Upper lobe of left lung (tissue), 6 donors: ENCODE measurements at regions not wholly inside any gene's neighbourhood (a gene's known extent, or its start where the extent isn't known, plus 50 kb on each side); places are given as distances from the start of the nearest gene placed in this dataset.

ENCODE experiments used
- ATAC-seq, 2 donors: fragments of 200-7000 bp; cut with Tn5 transposase; one replicate each; pipeline ENCODE4 v1.9.1; 2022; ENCODE audit warnings: mild to moderate bottlenecking in 2 of 2, moderate library complexity in 2 of 2; ENCODE audit not compliant: low FRiP score in 2 of 2
- DNase-seq, 2 donors: peaks; one replicate each; pipeline ENCODE4 v3.0.0-alpha.2; 2019 to 2020
- H3K27ac ChIP-seq, 4 donors: fragments of 200-600 bp; sonication (generic); one replicate each; pipeline ENCODE4 v1.5.1; 2016 to 2019
- H3K27me3 ChIP-seq, 4 donors: fragments of 200-600 bp; sonication (generic); one replicate each; pipeline ENCODE4 v1.5.1; 2017 to 2019
- H3K36me3 ChIP-seq, 4 donors: fragments of 200-600 bp; sonication (generic); one replicate each; pipeline ENCODE4 v1.5.1; 2016 to 2019
- H3K4me1 ChIP-seq, 4 donors: fragments of 200-600 bp; sonication (generic); one replicate each; pipeline ENCODE4 v1.5.1; 2018 to 2019
- H3K4me3 ChIP-seq, 4 donors: fragments of 200-600 bp; sonication (generic); one replicate each; pipeline ENCODE4 v1.5.1; 2017 to 2019; ENCODE audit warnings: mild to moderate bottlenecking in 2 of 4, moderate library complexity in 1 of 4
- H3K9me3 ChIP-seq, 4 donors: fragments of 200-600 bp; sonication (generic); one replicate each; pipeline ENCODE4 v1.5.1; 2018 to 2019
- EP300 ChIP-seq, 4 donors: sonication (generic); formaldehyde crosslinking; IDR thresholded peaks; one replicate each; pipeline ENCODE4 v1.5.1; 2017; ENCODE audit warnings: antibody characterized with exemption in 4 of 4, control low read depth in 2 of 4
- POLR2A ChIP-seq, 4 donors: fragments of 450-650 bp; IDR thresholded peaks; one replicate each; pipeline ENCODE4 v1.5.1; 2016 to 2017; ENCODE audit warnings: antibody characterized with exemption in 4 of 4, mild to moderate bottlenecking in 2 of 4
- POLR2AphosphoS5 ChIP-seq, 2 donors: sonication (generic); formaldehyde crosslinking; IDR thresholded peaks; one replicate each; pipeline ENCODE4 v1.5.1; 2017; ENCODE audit warnings: antibody characterized with exemption in 2 of 2
- WGBS, 2 donors: methylation state at CpG; one replicate each; pipeline ENCODE4 v1.1.5; 2017 to 2018; 5-methylcytosine and 5-hydroxymethylcytosine counted together
- TF ChIP-seq, protein P1 (sequence below), 6 experiments: fragments of 450-650 bp in 4 of 6; fragments of 200-600 bp in 2 of 6; sonication (generic) in 2 of 6; IDR thresholded peaks; one replicate each; pipeline ENCODE4 v1.5.1; 2016 to 2019; ENCODE audit warnings: antibody characterized with exemption in 6 of 6
- donor health status: DM: no; HTN: no; CAD: no; lungs with moderate emphysema.
- donor health status: DM: no; HTN: yes; CAD: no; lungs with severe emphysema.

DNA sequence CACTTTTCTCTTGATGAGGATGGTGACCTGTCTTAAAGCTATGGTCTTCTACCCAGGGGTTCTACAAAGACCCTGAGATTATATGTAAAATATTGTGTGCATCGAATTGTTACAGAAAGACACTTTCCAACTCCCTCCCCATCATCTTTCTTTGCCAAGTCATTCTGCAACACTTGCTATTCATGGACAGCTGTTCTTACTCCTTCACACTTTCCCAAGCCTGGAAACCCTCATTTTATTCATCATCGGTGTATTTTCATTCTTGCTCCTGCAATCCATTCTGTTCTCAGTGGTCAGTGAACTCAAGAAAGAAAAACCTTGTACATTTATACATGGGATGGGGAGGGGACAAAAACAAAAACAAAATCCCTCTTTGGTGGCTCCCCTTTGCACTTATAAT, 90.5 kb upstream of the STXBP6 start:
- 68 to 74% methylated on average over 2 of the region's 2 CpGs for WGBS, 2 donors
- DNase-seq (no peak), ATAC-seq (no peak)

DNA sequence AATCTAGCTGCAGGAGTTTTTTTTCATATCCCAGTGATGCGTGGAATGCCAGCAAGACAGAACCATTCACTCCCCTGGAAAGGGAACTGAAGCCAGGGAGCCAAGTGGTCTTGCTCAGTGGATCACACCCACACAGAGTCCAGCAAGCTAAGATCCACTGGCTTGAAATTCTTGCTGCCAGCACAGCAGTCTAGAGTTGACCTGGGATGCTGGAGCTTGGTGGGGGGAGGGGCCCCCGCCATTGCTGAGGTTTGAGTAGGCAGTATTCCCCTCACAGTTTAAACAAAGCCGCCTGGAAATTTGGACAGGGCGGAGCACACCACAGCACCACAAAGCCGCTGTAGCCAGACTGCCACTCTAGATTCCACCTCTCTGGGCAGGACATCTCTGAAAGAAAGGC, 86.9 kb upstream of the STXBP6 start:
- Histone ChIP-seq H3K27ac (no peak overlapping the region), H3K4me3 (no peak overlapping the region), H3K36me3 (no peaks in the 10 kb centered on the region), H3K27me3 (no peaks in the 10 kb centered on the region), H3K9me3 (no peaks in the 10 kb centered on the region), H3K4me1 (peaks cover 0 to 7% (median 2%) of the 10 kb centered on the region in 4 donors)
- DNase-seq: no peak
- TF ChIP-seq POLR2A (IDR thresholded peaks at IDR 0.05) (no peak), POLR2AphosphoS5 (IDR thresholded peaks at IDR 0.05) (no peak), EP300 (IDR thresholded peaks at IDR 0.05) (no peak)
- TF ChIP-seq, protein P1, sequence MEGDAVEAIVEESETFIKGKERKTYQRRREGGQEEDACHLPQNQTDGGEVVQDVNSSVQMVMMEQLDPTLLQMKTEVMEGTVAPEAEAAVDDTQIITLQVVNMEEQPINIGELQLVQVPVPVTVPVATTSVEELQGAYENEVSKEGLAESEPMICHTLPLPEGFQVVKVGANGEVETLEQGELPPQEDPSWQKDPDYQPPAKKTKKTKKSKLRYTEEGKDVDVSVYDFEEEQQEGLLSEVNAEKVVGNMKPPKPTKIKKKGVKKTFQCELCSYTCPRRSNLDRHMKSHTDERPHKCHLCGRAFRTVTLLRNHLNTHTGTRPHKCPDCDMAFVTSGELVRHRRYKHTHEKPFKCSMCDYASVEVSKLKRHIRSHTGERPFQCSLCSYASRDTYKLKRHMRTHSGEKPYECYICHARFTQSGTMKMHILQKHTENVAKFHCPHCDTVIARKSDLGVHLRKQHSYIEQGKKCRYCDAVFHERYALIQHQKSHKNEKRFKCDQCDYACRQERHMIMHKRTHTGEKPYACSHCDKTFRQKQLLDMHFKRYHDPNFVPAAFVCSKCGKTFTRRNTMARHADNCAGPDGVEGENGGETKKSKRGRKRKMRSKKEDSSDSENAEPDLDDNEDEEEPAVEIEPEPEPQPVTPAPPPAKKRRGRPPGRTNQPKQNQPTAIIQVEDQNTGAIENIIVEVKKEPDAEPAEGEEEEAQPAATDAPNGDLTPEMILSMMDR (IDR thresholded peaks at IDR 0.05): no peak
- 67 to 72% methylated on average over 5 of the region's 5 CpGs for WGBS, 2 donors
- no peak for ATAC-seq

More for the DNA sequence above, 90.5 kb upstream of the STXBP6 start:
- Histone ChIP-seq H3K36me3 (no peaks in the 10 kb centered on the region), H3K9me3 (no peaks in the 10 kb centered on the region), H3K27me3 (no peaks in the 10 kb centered on the region), H3K27ac (no peak overlapping the region), H3K4me1 (no peaks in the 10 kb centered on the region), H3K4me3 (no peak overlapping the region)
- peak in 1 of 2 donors; percentile 32 for TF ChIP-seq POLR2AphosphoS5 (IDR thresholded peaks at IDR 0.05)
- TF ChIP-seq EP300 (IDR thresholded peaks at IDR 0.05): no peak
- no peak for TF ChIP-seq POLR2A (IDR thresholded peaks at IDR 0.05)
- TF ChIP-seq, protein P1 (IDR thresholded peaks at IDR 0.05): no peak

DNA sequence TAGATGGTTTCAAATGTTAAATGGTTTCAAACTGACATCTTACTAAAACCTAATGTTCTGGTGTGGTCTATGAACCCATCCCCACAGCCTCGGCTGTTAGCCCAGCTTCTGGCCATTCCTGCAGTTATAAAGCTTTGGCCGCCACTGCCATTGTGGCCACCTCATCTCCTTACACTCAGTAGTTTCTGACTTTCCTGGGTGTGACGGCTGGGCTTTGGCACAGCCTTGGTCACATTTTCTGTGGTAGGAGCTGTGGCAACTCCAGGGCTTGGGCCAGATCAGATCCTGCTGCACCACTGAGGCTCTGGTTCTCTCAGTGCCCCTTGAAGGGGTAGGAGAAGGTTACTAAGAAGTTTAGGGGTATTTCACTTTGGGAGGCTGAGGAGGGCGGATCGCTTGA, 84.2 kb upstream of the STXBP6 start:
- 70 to 91% methylated on average over 5 of the region's 5 CpGs for WGBS, 2 donors
- Histone ChIP-seq H3K4me1 (peaks cover 0 to 7% (median 2%) of the 10 kb centered on the region in 4 donors), H3K36me3 (no peaks in the 10 kb centered on the region), H3K4me3 (no peak overlapping the region), H3K27ac (no peak overlapping the region), H3K27me3 (no peaks in the 10 kb centered on the region), H3K9me3 (no peaks in the 10 kb centered on the region)
- TF ChIP-seq EP300 (IDR thresholded peaks at IDR 0.05) (no peak), POLR2A (IDR thresholded peaks at IDR 0.05) (no peak)
- TF ChIP-seq, protein P1 (IDR thresholded peaks at IDR 0.05): no peak
- DNase-seq (no peak), ATAC-seq (no peak)

DNA sequence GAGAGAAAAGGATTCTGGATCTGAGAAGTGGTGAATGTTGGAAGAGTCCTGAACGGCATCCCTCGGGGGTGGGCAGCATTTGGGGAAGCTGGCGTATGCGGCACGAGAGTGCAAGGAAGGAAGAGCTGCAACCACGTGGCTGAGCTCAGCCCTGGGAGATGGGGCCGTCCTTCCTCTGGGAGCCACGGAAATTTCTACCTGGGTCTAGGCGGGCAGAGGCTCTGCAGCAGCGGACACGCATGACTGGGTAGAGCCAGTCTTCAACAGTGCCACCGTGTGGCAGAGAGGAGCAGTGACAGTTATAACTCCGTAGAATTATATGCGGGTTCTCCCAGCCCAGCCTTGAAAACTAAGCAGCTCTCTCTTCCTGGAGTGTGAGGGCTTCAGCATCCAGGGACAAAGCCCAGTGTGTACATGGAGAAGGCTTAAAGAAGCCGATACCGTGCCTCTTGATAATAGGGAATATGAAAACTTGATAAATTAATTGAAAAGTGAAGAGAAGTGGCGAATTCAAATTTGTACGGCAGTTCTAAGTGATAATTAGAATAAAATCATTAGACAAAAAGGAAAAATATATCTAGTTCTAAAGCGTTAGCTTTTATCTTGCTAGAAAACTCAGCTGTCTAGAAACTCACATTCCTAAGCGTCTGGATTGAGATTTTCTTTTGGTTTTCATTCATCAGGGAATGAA, 82.9 kb upstream of the STXBP6 start:
- 20 to 23% methylated on average over 18 to 20 of the region's 20 CpGs for WGBS, 2 donors
- no peaks in the 10 kb centered on the region for H3K9me3 ChIP-seq
- ATAC-seq (peak; percentile 91 to 97), DNase-seq (peak; percentile 28 to 64)
- H3K36me3 ChIP-seq: no peaks in the 10 kb centered on the region
- peaks cover 0 to 7% (median 2%) of the 10 kb centered on the region in 4 donors for H3K4me1 ChIP-seq
- no peaks in the 10 kb centered on the region for H3K27me3 ChIP-seq
- TF ChIP-seq, protein P1 (IDR thresholded peaks at IDR 0.05): peak; percentile 68 to 87 (median 76)
- no peak for TF ChIP-seq POLR2AphosphoS5 (IDR thresholded peaks at IDR 0.05)
- no peak for TF ChIP-seq EP300 (IDR thresholded peaks at IDR 0.05)
- no peak overlapping the region for H3K27ac ChIP-seq
- H3K4me3 ChIP-seq: no peak overlapping the region

DNA sequence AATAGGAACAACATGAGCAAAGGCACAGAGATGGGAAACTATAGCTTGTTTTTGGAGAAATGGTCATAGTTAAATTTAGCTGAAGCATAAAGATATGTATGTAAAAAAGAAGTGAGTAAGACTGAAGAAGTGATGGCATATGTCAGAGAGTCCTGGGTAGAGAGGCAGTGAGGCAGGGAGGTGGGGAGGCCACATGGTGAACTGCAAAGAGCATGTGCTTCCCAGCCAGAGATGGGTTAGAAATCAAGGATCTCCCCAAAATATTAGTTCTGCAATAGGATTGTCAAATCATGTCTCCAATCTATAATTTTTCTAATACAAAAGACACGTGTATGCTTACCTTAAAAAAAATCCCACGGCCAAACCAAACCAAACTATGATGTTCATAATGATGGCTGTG, 82.1 kb upstream of the STXBP6 start:
- TF ChIP-seq POLR2AphosphoS5 (IDR thresholded peaks at IDR 0.05): no peak
- no peak for TF ChIP-seq POLR2A (IDR thresholded peaks at IDR 0.05)
- TF ChIP-seq, protein P1 (IDR thresholded peaks at IDR 0.05): no peak
- TF ChIP-seq EP300 (IDR thresholded peaks at IDR 0.05): no peak
- no peak for ATAC-seq
- H3K27ac ChIP-seq: no peak overlapping the region
- H3K9me3 ChIP-seq: no peaks in the 10 kb centered on the region
- H3K4me3 ChIP-seq: no peak overlapping the region
- H3K4me1 ChIP-seq: peaks cover 0 to 7% (median 2%) of the 10 kb centered on the region in 4 donors
- WGBS, 2 donors: 86 to 91% methylated on average over 2 of the region's 2 CpGs
- DNase-seq: no peak
- H3K36me3 ChIP-seq: no peaks in the 10 kb centered on the region
- H3K27me3 ChIP-seq: no peaks in the 10 kb centered on the region
